Loucy (cell line): ENCODE measurements at regions not wholly inside any gene's neighbourhood (a gene's known extent, or its start where the extent isn't known, plus 50 kb on each side); places are given as distances from the start of the nearest gene placed in this dataset.

Experiments used
- H2AFZ ChIP-seq: fragments of 200-600 bp; sonication (generic); 2 replicates; pipeline ENCODE4 v1.6.0; 2016; ENCODE audit warnings: antibody characterized with exemption, mild to moderate bottlenecking, low read length, moderate library complexity
- H3F3A ChIP-seq: fragments of 200-600 bp; 2 replicates; pipeline ENCODE4 v1.6.0; 2016; ENCODE audit warnings: antibody characterized with exemption, low read depth, mild to moderate bottlenecking
- H3K27me3 ChIP-seq: fragments of 200-600 bp; sonication (generic); 2 replicates; pipeline ENCODE4 v1.6.1; 2014; ENCODE audit warnings: low read length, mild to moderate bottlenecking; ENCODE audit not compliant: insufficient read depth, poor library complexity, severe bottlenecking
- H3K36me3 ChIP-seq: fragments of 200-600 bp; sonication (generic); 2 replicates; pipeline ENCODE4 v1.6.1; 2016; ENCODE audit warnings: low read length; ENCODE audit not compliant: insufficient read depth
- H3K4me1 ChIP-seq: fragments of 200-600 bp; sonication (generic); 2 replicates; pipeline ENCODE4 v1.5.1; 2014; ENCODE audit warnings: low read length, mild to moderate bottlenecking; ENCODE audit not compliant: insufficient read depth, poor library complexity, severe bottlenecking
- H3K4me2 ChIP-seq: fragments of 200-600 bp; sonication (generic); 2 replicates; pipeline ENCODE4 v1.6.0; 2014; ENCODE audit warnings: antibody characterized with exemption, low read length, low read depth, mild to moderate bottlenecking; ENCODE audit not compliant: poor library complexity, severe bottlenecking
- H3K4me3 ChIP-seq: fragments of 200-600 bp; sonication (generic); 2 replicates; pipeline ENCODE4 v1.5.1; 2014; ENCODE audit warnings: low read length, mild to moderate bottlenecking, mixed read lengths; ENCODE audit not compliant: poor library complexity, severe bottlenecking
- H3K79me2 ChIP-seq: fragments of 200-600 bp; sonication (generic); 2 replicates; pipeline ENCODE4 v1.6.1; 2014; ENCODE audit warnings: low read length; ENCODE audit not compliant: insufficient read depth
- H3K9ac ChIP-seq: fragments of 200-600 bp; sonication (generic); 2 replicates; pipeline ENCODE4 v1.6.0; 2014; ENCODE audit warnings: mild to moderate bottlenecking, low read depth, low read length, moderate library complexity; ENCODE audit not compliant: poor library complexity, severe bottlenecking
- H3K9me2 ChIP-seq: fragments of 200-600 bp; sonication (generic); replicated peaks from 2 replicates; pipeline ENCODE4 v1.6.1; 2016; ENCODE audit warnings: low read depth, low read length, mixed read lengths
- H3K9me3 ChIP-seq: fragments of 200-600 bp; sonication (generic); 2 replicates; pipeline ENCODE4 v1.6.1; 2014; ENCODE audit warnings: mild to moderate bottlenecking, antibody characterized with exemption, low read length, low read depth; ENCODE audit not compliant: insufficient read depth
- H4K20me1 ChIP-seq: fragments of 200-600 bp; sonication (generic); 2 replicates; pipeline ENCODE4 v1.6.0; 2014; ENCODE audit warnings: antibody characterized with exemption, low read length, mild to moderate bottlenecking; ENCODE audit not compliant: insufficient read depth, poor library complexity, severe bottlenecking
- CTCF ChIP-seq: fragments of 200-600 bp; sonication (generic); conservative IDR thresholded peaks from 2 replicates; pipeline ENCODE4 v1.5.1; 2014; ENCODE audit warnings: mild to moderate bottlenecking, antibody characterized with exemption, low read length
- EZH2phosphoT487 ChIP-seq: fragments of 200-600 bp; IDR thresholded peaks from 2 replicates; pipeline ENCODE4 v1.6.1; 2018; ENCODE audit warnings: antibody characterized with exemption, mild to moderate bottlenecking, moderate library complexity, borderline replicate concordance

- no peaks in the 10 kb centered on the region for H4K20me1 ChIP-seq
- no peaks in the 10 kb centered on the region for H3K9me2 ChIP-seq
- H3K4me3 ChIP-seq: no peak overlapping the region
- H3F3A ChIP-seq: no peaks in the 10 kb centered on the region
- TF ChIP-seq EZH2phosphoT487 (no peak), CTCF (no peak)
- no peaks in the 10 kb centered on the region for H3K79me2 ChIP-seq
- H3K36me3 ChIP-seq: no peaks in the 10 kb centered on the region
- H3K9ac ChIP-seq: no peak overlapping the region
- no peaks in the 10 kb centered on the region for H3K27me3 ChIP-seq
- H2AFZ ChIP-seq: no peak overlapping the region
- H3K4me2 ChIP-seq: no peak overlapping the region
- no peaks in the 10 kb centered on the region for H3K9me3 ChIP-seq
- H3K4me1 ChIP-seq: peaks cover 4% of the 10 kb centered on the region
These were observed 511.3 kb downstream of the SHQ1 start for GRCh38 chr3:72336821-72337479.

GRCh38 chr3:72336114-72336651 lies 512.1 kb downstream of the SHQ1 start:
- no peak overlapping the region for H3K4me2 ChIP-seq
- H3K9me3 ChIP-seq: no peaks in the 10 kb centered on the region
- no peaks in the 10 kb centered on the region for H4K20me1 ChIP-seq
- no peaks in the 10 kb centered on the region for H3K36me3 ChIP-seq
- H3K79me2 ChIP-seq: no peaks in the 10 kb centered on the region
- no peak overlapping the region for H3K4me3 ChIP-seq
- no peak overlapping the region for H3K9ac ChIP-seq
- no peaks in the 10 kb centered on the region for H3F3A ChIP-seq
- H3K4me1 ChIP-seq: no peaks in the 10 kb centered on the region
- no peak overlapping the region for H2AFZ ChIP-seq
- no peak for TF ChIP-seq EZH2phosphoT487
- TF ChIP-seq CTCF: no peak
- no peaks in the 10 kb centered on the region for H3K9me2 ChIP-seq
- H3K27me3 ChIP-seq: no peaks in the 10 kb centered on the region

GRCh38 chr3:72335458-72336095 lies 512.7 kb downstream of the SHQ1 start:
- no peak for TF ChIP-seq CTCF
- no peak for TF ChIP-seq EZH2phosphoT487
- no peak overlapping the region for H3K4me2 ChIP-seq
- H3K27me3 ChIP-seq: no peaks in the 10 kb centered on the region
- no peak overlapping the region for H2AFZ ChIP-seq
- no peaks in the 10 kb centered on the region for H3F3A ChIP-seq
- H3K9me2 ChIP-seq: no peaks in the 10 kb centered on the region
- no peaks in the 10 kb centered on the region for H3K9me3 ChIP-seq
- no peaks in the 10 kb centered on the region for H4K20me1 ChIP-seq
- H3K36me3 ChIP-seq: no peaks in the 10 kb centered on the region
- H3K79me2 ChIP-seq: no peaks in the 10 kb centered on the region
- H3K4me1 ChIP-seq: no peaks in the 10 kb centered on the region
- H3K9ac ChIP-seq: no peak overlapping the region
- H3K4me3 ChIP-seq: no peak overlapping the region
